Liver (tissue), 8 donors: ENCODE measurements at regions not wholly inside any gene's neighbourhood (a gene's known extent, or its start where the extent isn't known, plus 50 kb on each side); places are given as distances from the start of the nearest gene placed in this dataset.

Source experiments
- DNase-seq: peaks from one replicate; pipeline ENCODE4 v3.0.0-alpha.2; 2017; ENCODE audit warnings: low spot score
- H3K27ac ChIP-seq, 2 donors: one replicate each; pipeline ENCODE4 v1.7.0; 2013; ENCODE audit warnings: inconsistent platforms in 2 of 2, low read length in 2 of 2, control low read depth in 1 of 2, low read depth in 1 of 2, mild to moderate bottlenecking in 1 of 2
- H3K27me3 ChIP-seq, 4 donors: one replicate each; pipeline versions ENCODE4 v1.6.1 to v1.7.0; 2013; ENCODE audit warnings: low read length in 3 of 4, inconsistent platforms in 1 of 4, mild to moderate bottlenecking in 1 of 4, moderate library complexity in 1 of 4; ENCODE audit not compliant: control insufficient read depth in 4 of 4, insufficient read depth in 4 of 4
- H3K36me3 ChIP-seq, 4 donors: one replicate each; pipeline versions ENCODE4 v1.6.1 to v1.7.0; 2013; ENCODE audit warnings: low read length in 3 of 4, mild to moderate bottlenecking in 3 of 4, low read depth in 1 of 4, moderate library complexity in 1 of 4; ENCODE audit not compliant: control insufficient read depth in 4 of 4, insufficient read depth in 3 of 4
- H3K4me1 ChIP-seq, 4 donors: one replicate each; pipeline versions ENCODE4 v1.6.1 to v1.7.0; 2013; ENCODE audit warnings: low read length in 3 of 4, mild to moderate bottlenecking in 3 of 4, moderate library complexity in 1 of 4; ENCODE audit not compliant: control insufficient read depth in 4 of 4, insufficient read depth in 4 of 4
- H3K4me3 ChIP-seq, 3 donors: one replicate each; pipeline versions ENCODE4 v1.6.1 to v1.7.0; 2013; ENCODE audit warnings: low read length in 3 of 3, control low read depth in 1 of 3, low read depth in 1 of 3, mild to moderate bottlenecking in 1 of 3
- H3K9ac ChIP-seq, 2 donors: one replicate each; pipeline ENCODE4 v1.7.0; 2013; ENCODE audit warnings: low read length in 2 of 2, mild to moderate bottlenecking in 2 of 2, moderate library complexity in 2 of 2, control low read depth in 1 of 2, low read depth in 1 of 2
- H3K9me3 ChIP-seq, 4 donors: one replicate each; pipeline versions ENCODE4 v1.6.1 to v1.7.0; 2013; ENCODE audit warnings: low read length in 3 of 4; ENCODE audit not compliant: control insufficient read depth in 4 of 4
- EGR1 ChIP-seq, 2 donors: IDR thresholded peaks; 2 replicates each; pipeline ENCODE4 v1.6.1; 2016 to 2018; ENCODE audit warnings: antibody characterized with exemption in 2 of 2, low read depth in 2 of 2
- FOXA1 ChIP-seq: IDR thresholded peaks from 2 replicates; pipeline ENCODE4 v1.6.1; 2016; ENCODE audit warnings: antibody characterized with exemption
- FOXA2 ChIP-seq: IDR thresholded peaks from 2 replicates; pipeline ENCODE4 v1.6.1; 2016; ENCODE audit warnings: antibody characterized with exemption
- GABPA ChIP-seq, 2 donors: IDR thresholded peaks in 1 of 2; conservative IDR thresholded peaks in 1 of 2; 2 replicates each; pipeline ENCODE4 v1.6.1; 2016; ENCODE audit warnings: antibody characterized with exemption in 2 of 2, mild to moderate bottlenecking in 1 of 2, moderate library complexity in 1 of 2
- HNF4A ChIP-seq, 2 donors: conservative IDR thresholded peaks; 2 replicates each; pipeline ENCODE4 v1.6.1; 2016; ENCODE audit warnings: antibody characterized with exemption in 2 of 2, mild to moderate bottlenecking in 2 of 2
- HNF4G ChIP-seq: IDR thresholded peaks from 2 replicates; pipeline ENCODE4 v1.6.1; 2016; ENCODE audit warnings: antibody characterized with exemption
- JUND ChIP-seq, 2 donors: IDR thresholded peaks; 2 replicates each; pipeline ENCODE4 v1.6.1; 2016; ENCODE audit warnings: antibody characterized with exemption in 2 of 2
- NR2F2 ChIP-seq: IDR thresholded peaks from 2 replicates; pipeline ENCODE4 v1.6.1; 2016; ENCODE audit warnings: antibody characterized with exemption
- RAD21 ChIP-seq, 2 donors: IDR thresholded peaks; 2 replicates each; pipeline ENCODE4 v1.6.1; 2016; ENCODE audit warnings: antibody characterized with exemption in 2 of 2, mild to moderate bottlenecking in 2 of 2
- RXRA ChIP-seq, 2 donors: IDR thresholded peaks; 2 replicates each; pipeline ENCODE4 v1.6.1; 2017 to 2018; ENCODE audit warnings: antibody characterized with exemption in 2 of 2, mild to moderate bottlenecking in 1 of 2
- SP1 ChIP-seq: IDR thresholded peaks from 2 replicates; pipeline ENCODE4 v1.6.1; 2018; ENCODE audit warnings: antibody characterized with exemption, mild to moderate bottlenecking
- TAF1 ChIP-seq: conservative IDR thresholded peaks from 2 replicates; pipeline ENCODE4 v1.6.1; 2016; ENCODE audit warnings: antibody characterized with exemption, mild to moderate bottlenecking
- WGBS: extraction: QIAGEN DNeasy Blood & Tissue Kit; methylation state at CpG from one replicate; pipeline ENCODE4 v1.1.7; 2013; 5-methylcytosine and 5-hydroxymethylcytosine counted together
- TF ChIP-seq, protein P1 (sequence below): IDR thresholded peaks from 2 replicates; pipeline ENCODE4 v1.6.1; 2016; ENCODE audit warnings: antibody characterized with exemption, mild to moderate bottlenecking
- TF ChIP-seq, protein P2 (sequence below): IDR thresholded peaks from 2 replicates; pipeline ENCODE4 v1.6.1; 2016; ENCODE audit warnings: antibody characterized with exemption
- TF ChIP-seq, protein P3 (sequence below): IDR thresholded peaks from 2 replicates; pipeline ENCODE4 v1.6.1; 2016; ENCODE audit warnings: antibody characterized with exemption
- TF ChIP-seq, protein P4 (sequence below): fragments of 150-350 bp; IDR thresholded peaks from 2 replicates; pipeline ENCODE4 v1.5.1; 2017; ENCODE audit warnings: improper control_type of control experiment, low read depth, low read length; ENCODE audit not compliant: missing input control
- donor health status: healthy.
- donor health status: healthy.
- donor health status: healthy.
- donor health status: healthy.
- donor health status: healthy.

DNA sequence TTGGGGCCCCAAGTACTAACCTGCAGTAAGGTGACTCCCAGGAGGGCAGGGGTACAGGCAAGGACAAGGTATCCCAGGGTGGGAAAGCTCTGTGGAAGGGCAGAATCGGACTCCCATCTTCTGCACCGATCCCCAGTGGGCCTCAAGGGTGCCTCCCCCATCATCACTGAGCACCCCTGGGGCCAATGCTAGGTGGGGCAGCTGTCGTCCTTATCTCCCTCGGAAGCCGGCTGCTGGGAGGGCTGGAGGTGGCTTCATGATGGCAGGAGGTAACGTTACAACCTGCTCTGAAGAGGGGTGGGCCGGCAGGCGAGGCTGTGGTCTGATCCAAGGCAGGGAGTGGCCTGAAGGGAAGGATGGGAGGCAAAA lies 87.6 kb upstream of the LINC01488 start:
- no peak for TF ChIP-seq EGR1 (IDR thresholded peaks at IDR 0.05; ENCODE audit: low read depth in 2 of 2)
- TF ChIP-seq, protein P1, sequence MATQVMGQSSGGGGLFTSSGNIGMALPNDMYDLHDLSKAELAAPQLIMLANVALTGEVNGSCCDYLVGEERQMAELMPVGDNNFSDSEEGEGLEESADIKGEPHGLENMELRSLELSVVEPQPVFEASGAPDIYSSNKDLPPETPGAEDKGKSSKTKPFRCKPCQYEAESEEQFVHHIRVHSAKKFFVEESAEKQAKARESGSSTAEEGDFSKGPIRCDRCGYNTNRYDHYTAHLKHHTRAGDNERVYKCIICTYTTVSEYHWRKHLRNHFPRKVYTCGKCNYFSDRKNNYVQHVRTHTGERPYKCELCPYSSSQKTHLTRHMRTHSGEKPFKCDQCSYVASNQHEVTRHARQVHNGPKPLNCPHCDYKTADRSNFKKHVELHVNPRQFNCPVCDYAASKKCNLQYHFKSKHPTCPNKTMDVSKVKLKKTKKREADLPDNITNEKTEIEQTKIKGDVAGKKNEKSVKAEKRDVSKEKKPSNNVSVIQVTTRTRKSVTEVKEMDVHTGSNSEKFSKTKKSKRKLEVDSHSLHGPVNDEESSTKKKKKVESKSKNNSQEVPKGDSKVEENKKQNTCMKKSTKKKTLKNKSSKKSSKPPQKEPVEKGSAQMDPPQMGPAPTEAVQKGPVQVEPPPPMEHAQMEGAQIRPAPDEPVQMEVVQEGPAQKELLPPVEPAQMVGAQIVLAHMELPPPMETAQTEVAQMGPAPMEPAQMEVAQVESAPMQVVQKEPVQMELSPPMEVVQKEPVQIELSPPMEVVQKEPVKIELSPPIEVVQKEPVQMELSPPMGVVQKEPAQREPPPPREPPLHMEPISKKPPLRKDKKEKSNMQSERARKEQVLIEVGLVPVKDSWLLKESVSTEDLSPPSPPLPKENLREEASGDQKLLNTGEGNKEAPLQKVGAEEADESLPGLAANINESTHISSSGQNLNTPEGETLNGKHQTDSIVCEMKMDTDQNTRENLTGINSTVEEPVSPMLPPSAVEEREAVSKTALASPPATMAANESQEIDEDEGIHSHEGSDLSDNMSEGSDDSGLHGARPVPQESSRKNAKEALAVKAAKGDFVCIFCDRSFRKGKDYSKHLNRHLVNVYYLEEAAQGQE: no peak
- TF ChIP-seq HNF4A (conservative IDR thresholded peaks at IDR 0.05): no peak
- no peak for TF ChIP-seq SP1
- no peak for TF ChIP-seq JUND (IDR thresholded peaks at IDR 0.05)
- TF ChIP-seq, protein P2, sequence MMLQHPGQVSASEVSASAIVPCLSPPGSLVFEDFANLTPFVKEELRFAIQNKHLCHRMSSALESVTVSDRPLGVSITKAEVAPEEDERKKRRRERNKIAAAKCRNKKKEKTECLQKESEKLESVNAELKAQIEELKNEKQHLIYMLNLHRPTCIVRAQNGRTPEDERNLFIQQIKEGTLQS: no peak
- no peak for TF ChIP-seq NR2F2
- no peak for TF ChIP-seq FOXA1
- TF ChIP-seq HNF4G: no peak
- TF ChIP-seq, protein P3, sequence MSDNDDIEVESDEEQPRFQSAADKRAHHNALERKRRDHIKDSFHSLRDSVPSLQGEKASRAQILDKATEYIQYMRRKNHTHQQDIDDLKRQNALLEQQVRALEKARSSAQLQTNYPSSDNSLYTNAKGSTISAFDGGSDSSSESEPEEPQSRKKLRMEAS: no peak
- no peak for TF ChIP-seq RAD21 (IDR thresholded peaks at IDR 0.05)
- no peaks in the 10 kb centered on the region for H3K36me3 ChIP-seq
- no peak overlapping the region for H3K4me3 ChIP-seq
- peaks cover 8 to 35% (median 18%) of the 10 kb centered on the region in 4 donors for H3K4me1 ChIP-seq
- WGBS: 91% methylated on average over 8 of the region's 8 CpGs
- H3K27ac ChIP-seq: no peak overlapping the region
- H3K9ac ChIP-seq: no peak overlapping the region
- H3K9me3 ChIP-seq: peaks cover 0 to 1% (median under 1%) of the 10 kb centered on the region in 4 donors
- H3K27me3 ChIP-seq: no peaks in the 10 kb centered on the region
- no peak for DNase-seq

- no peak for TF ChIP-seq GABPA (IDR thresholded peaks at IDR 0.05 in 1 of 2, conservative IDR thresholded peaks at IDR 0.05 in 1 of 2)
- no peak for TF ChIP-seq FOXA2
- TF ChIP-seq RXRA (IDR thresholded peaks at IDR 0.05): no peak
- TF ChIP-seq, protein P4, sequence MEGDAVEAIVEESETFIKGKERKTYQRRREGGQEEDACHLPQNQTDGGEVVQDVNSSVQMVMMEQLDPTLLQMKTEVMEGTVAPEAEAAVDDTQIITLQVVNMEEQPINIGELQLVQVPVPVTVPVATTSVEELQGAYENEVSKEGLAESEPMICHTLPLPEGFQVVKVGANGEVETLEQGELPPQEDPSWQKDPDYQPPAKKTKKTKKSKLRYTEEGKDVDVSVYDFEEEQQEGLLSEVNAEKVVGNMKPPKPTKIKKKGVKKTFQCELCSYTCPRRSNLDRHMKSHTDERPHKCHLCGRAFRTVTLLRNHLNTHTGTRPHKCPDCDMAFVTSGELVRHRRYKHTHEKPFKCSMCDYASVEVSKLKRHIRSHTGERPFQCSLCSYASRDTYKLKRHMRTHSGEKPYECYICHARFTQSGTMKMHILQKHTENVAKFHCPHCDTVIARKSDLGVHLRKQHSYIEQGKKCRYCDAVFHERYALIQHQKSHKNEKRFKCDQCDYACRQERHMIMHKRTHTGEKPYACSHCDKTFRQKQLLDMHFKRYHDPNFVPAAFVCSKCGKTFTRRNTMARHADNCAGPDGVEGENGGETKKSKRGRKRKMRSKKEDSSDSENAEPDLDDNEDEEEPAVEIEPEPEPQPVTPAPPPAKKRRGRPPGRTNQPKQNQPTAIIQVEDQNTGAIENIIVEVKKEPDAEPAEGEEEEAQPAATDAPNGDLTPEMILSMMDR: no peak
- no peak for TF ChIP-seq EGR1 (IDR thresholded peaks at IDR 0.05; ENCODE audit: low read depth in 2 of 2)
- no peak for TF ChIP-seq TAF1
- TF ChIP-seq, protein P3: no peak
- no peak for TF ChIP-seq JUND (IDR thresholded peaks at IDR 0.05)
- TF ChIP-seq, protein P1: no peak
- no peak for TF ChIP-seq SP1
- TF ChIP-seq HNF4A (conservative IDR thresholded peaks at IDR 0.05): no peak
- H3K4me3 ChIP-seq: no peak overlapping the region
- no peaks in the 10 kb centered on the region for H3K27me3 ChIP-seq
- H3K27ac ChIP-seq: no peak overlapping the region
- 86% methylated on average over 20 of the region's 20 CpGs for WGBS
- H3K36me3 ChIP-seq: no peaks in the 10 kb centered on the region
- H3K4me1 ChIP-seq: peaks cover 8 to 40% (median 23%) of the 10 kb centered on the region in 4 donors
- no peak overlapping the region for H3K9ac ChIP-seq
- no peaks in the 10 kb centered on the region for H3K9me3 ChIP-seq
- no peak for DNase-seq
These were observed 87.1 kb upstream of the LINC01488 start for GRCh38 chr11:69394234-69394868.
